K562 (cell line): ENCODE measurements at regions not wholly inside any gene's neighbourhood (a gene's known extent, or its start where the extent isn't known, plus 50 kb on each side); places are given as distances from the start of the nearest gene placed in this dataset.

Source experiments
- ATAC-seq: fragments of 200-7000 bp; cut with Tn5 transposase; 3 replicates; pipeline ENCODE4 v1.9.1; 2020; ENCODE audit warnings: moderate library complexity
- BruUV-seq: library from RNA; stranded (reverse); fragments of 400-500 nt; replicated peaks from 2 replicates; lab custom pipeline; 2021; lab: Mats Ljungman, UMichigan
- CTCF ChIA-PET: fragments of 300-600 bp; formaldehyde crosslinking; extraction: SDS; loops from one replicate; lab custom pipeline; 2021; ENCODE audit warnings: low intra/inter-chr PET ratio; lab: Yijun Ruan, JAX
- POLR2A ChIA-PET: fragments of 300-600, 350-650 bp; sonication (Branson Sonifier 250); formaldehyde crosslinking; extraction: SDS; loops from one replicate; lab custom pipeline; 2021; ENCODE audit warnings: antibody characterized with exemption, inconsistent platforms; lab: Yijun Ruan, JAX
- DNase-seq, 4 experiments: peaks; one replicate each; pipeline versions ENCODE4 v3.0.0 to v3.0.0-alpha.2; 2011 to 2018; ENCODE audit warnings: low spot score in 3 of 4, mixed read lengths in 3 of 4; ENCODE audit errors: extremely low read depth in 1 of 4
- FAIRE-seq: peaks from 2 replicates; lab custom pipeline; 2011; peaks lifted over from hg19 to GRCh38; lab: Jason Lieb, UNC
- H2AFZ ChIP-seq: 2 replicates; pipeline ENCODE4 v1.6.0; 2011; ENCODE audit warnings: low read depth, low read length, control low read depth, inconsistent platforms
- H3K27ac ChIP-seq: fragments of 200-600 bp; 3 replicates; pipeline ENCODE4 v1.8.0; 2011; ENCODE audit warnings: low read depth, mild to moderate bottlenecking, control low read depth, inconsistent platforms, low read length, moderate library complexity, mixed read lengths; ENCODE audit errors: extremely low read depth
- H3K27me3 ChIP-seq, 2 experiments: fragments of 300-600 bp in 1 of 2; 2 replicates in 1 of 2; 3 replicates in 1 of 2; pipeline versions ENCODE4 v1.6.0 to v1.8.0; 2011; ENCODE audit warnings: inconsistent platforms in 2 of 2, low read length in 2 of 2, mild to moderate bottlenecking in 1 of 2, mixed read lengths in 1 of 2, moderate library complexity in 1 of 2; ENCODE audit not compliant: control insufficient read depth in 2 of 2, insufficient read depth in 2 of 2
- H3K36me3 ChIP-seq: fragments of 300-600 bp; 3 replicates; pipeline ENCODE4 v1.8.0; 2011; ENCODE audit warnings: mild to moderate bottlenecking, low read length, inconsistent platforms; ENCODE audit not compliant: control insufficient read depth, insufficient read depth
- H3K4me1 ChIP-seq, 2 experiments: fragments of 200-600 bp in 1 of 2; replicated peaks in 1 of 2; 2 replicates in 1 of 2; 3 replicates in 1 of 2; pipeline versions ENCODE4 v1.5.1 to v1.8.0; 2011; ENCODE audit warnings: inconsistent platforms in 2 of 2, low read length in 2 of 2, mild to moderate bottlenecking in 1 of 2, mixed read lengths in 1 of 2, moderate library complexity in 1 of 2; ENCODE audit not compliant: control insufficient read depth in 2 of 2, insufficient read depth in 2 of 2
- H3K4me2 ChIP-seq: 2 replicates; pipeline ENCODE4 v1.6.1; 2011; ENCODE audit warnings: low read length, control low read depth, inconsistent platforms, mixed read lengths; ENCODE audit not compliant: insufficient read depth
- H3K4me3 ChIP-seq: fragments of 200-600 bp; sonication (generic), shearing (Covaris generic); 2 replicates; pipeline ENCODE4 v1.5.1; 2016; ENCODE audit warnings: control low read depth, inconsistent platforms
- H3K79me2 ChIP-seq: fragments of 200-600 bp; 3 replicates; pipeline ENCODE4 v1.8.0; 2011; ENCODE audit warnings: low read length, inconsistent platforms; ENCODE audit not compliant: control insufficient read depth, insufficient read depth
- H3K9ac ChIP-seq, 2 experiments: 2 replicates each; pipeline versions ENCODE4 v1.6.0 to v1.6.1; 2011; ENCODE audit warnings: low read depth in 2 of 2, low read length in 2 of 2, control low read depth in 1 of 2, inconsistent platforms in 1 of 2, mild to moderate bottlenecking in 1 of 2, mixed read lengths in 1 of 2; ENCODE audit not compliant: insufficient read depth in 1 of 2
- H3K9me1 ChIP-seq: one replicate; pipeline ENCODE4 v1.6.0; 2011; ENCODE audit warnings: inconsistent platforms, mild to moderate bottlenecking, low read length, moderate library complexity; ENCODE audit not compliant: control insufficient read depth, insufficient read depth
- H3K9me3 ChIP-seq: replicated peaks from 2 replicates; pipeline ENCODE4 v1.5.1; 2011; ENCODE audit warnings: low read depth, low read length, inconsistent platforms; ENCODE audit not compliant: control insufficient read depth, insufficient read depth
- H4K20me1 ChIP-seq: replicated peaks from 2 replicates; pipeline ENCODE4 v1.6.1; 2011; ENCODE audit warnings: low read length, inconsistent platforms, mixed read lengths; ENCODE audit not compliant: control insufficient read depth, insufficient read depth
- ARID2 ChIP-seq: fragments of 450-650 bp; IDR thresholded peaks from 2 replicates; pipeline ENCODE4 v1.6.1; 2017; ENCODE audit warnings: antibody characterized with exemption, mild to moderate bottlenecking
- BRCA1 ChIP-seq, 2 experiments: fragments of 450-650 bp in 1 of 2; sonication (generic) in 1 of 2; formaldehyde crosslinking in 1 of 2; IDR thresholded peaks; 2 replicates each; pipeline versions ENCODE4 v1.5.0 to v1.6.1; 2017 to 2020; ENCODE audit warnings: mild to moderate bottlenecking in 1 of 2, missing genetic modification reagents in 1 of 2
- FOSL1 ChIP-seq: fragments of 200-800 bp; sonication (Bioruptor generic); conservative IDR thresholded peaks from 2 replicates; pipeline ENCODE4 v1.6.1; 2016; ENCODE audit warnings: missing genetic modification characterization, missing compliant biosample characterization
- FOXK1 ChIP-seq: sonication (generic); formaldehyde crosslinking; IDR thresholded peaks from 2 replicates; pipeline ENCODE4 v1.8.0; 2022; ENCODE audit warnings: missing genetic modification reagents, mild to moderate bottlenecking, borderline replicate concordance
- HMG20B ChIP-seq: fragments of 250-450 bp; sonication (Bioruptor Pico); IDR thresholded peaks from 2 replicates; pipeline ENCODE4 v1.5.0; 2021; ENCODE audit warnings: mild to moderate bottlenecking
- KDM1A ChIP-seq, 2 experiments: fragments of 450-650 bp; IDR thresholded peaks; 2 replicates each; pipeline ENCODE4 v1.6.1; 2016; ENCODE audit warnings: mild to moderate bottlenecking in 2 of 2
- MEF2A ChIP-seq: IDR thresholded peaks from 2 replicates; pipeline ENCODE4 v1.6.1; 2011; ENCODE audit warnings: low read depth, mild to moderate bottlenecking, low read length, moderate library complexity; ENCODE audit not compliant: control insufficient read depth
- PYGO2 ChIP-seq: fragments of 450-650 bp; IDR thresholded peaks from 2 replicates; pipeline ENCODE4 v1.6.1; 2016; ENCODE audit warnings: mild to moderate bottlenecking, missing genetic modification characterization, moderate library complexity, missing compliant biosample characterization
- RBM25 ChIP-seq: fragments of 200-400 bp; formaldehyde crosslinking; IDR thresholded peaks from 2 replicates; pipeline ENCODE4 v1.6.1; 2018; ENCODE audit warnings: low read length, low read depth, moderate library complexity; ENCODE audit not compliant: severe bottlenecking
- ZC3H11A ChIP-seq: IDR thresholded peaks from 2 replicates; pipeline ENCODE4 v1.6.1; 2012; ENCODE audit warnings: low read depth, low read length, improper control_type of control experiment
- ZNF175 ChIP-seq: fragments of 200-800 bp; sonication (Bioruptor generic); IDR thresholded peaks from 2 replicates; pipeline ENCODE4 v1.6.1; 2016; ENCODE audit warnings: low read depth, mild to moderate bottlenecking, missing genetic modification characterization, missing compliant biosample characterization
- WGBS: fragments of 100-300 bp; shearing (Covaris generic); methylation state at CpG from one replicate; pipeline ENCODE4 v1.1.6; 2016; ENCODE audit warnings: low coverage, mixed read lengths; ENCODE audit not compliant: insufficient coverage; ENCODE audit errors: missing lambda C conversion rate; 5-methylcytosine and 5-hydroxymethylcytosine counted together
- in situ Hi-C: fragments of 300-500 bp; cut with MboI; formaldehyde crosslinking; loops from 4 replicates; pipeline ENCODE4 v1.15.0; 2018; ENCODE audit warnings: inconsistent platforms, mixed read lengths
- intact Hi-C: fragments of 100-400 bp; cut with micrococcal nuclease; formaldehyde crosslinking; loops from 2 replicates; pipeline ENCODE4 v1.14.2; 2022
- TF ChIP-seq, protein P1 (sequence below): sonication (generic); formaldehyde crosslinking; IDR thresholded peaks from 2 replicates; pipeline ENCODE4 v1.8.1; 2023; ENCODE audit warnings: mild to moderate bottlenecking, missing genetic modification reagents

DNA sequence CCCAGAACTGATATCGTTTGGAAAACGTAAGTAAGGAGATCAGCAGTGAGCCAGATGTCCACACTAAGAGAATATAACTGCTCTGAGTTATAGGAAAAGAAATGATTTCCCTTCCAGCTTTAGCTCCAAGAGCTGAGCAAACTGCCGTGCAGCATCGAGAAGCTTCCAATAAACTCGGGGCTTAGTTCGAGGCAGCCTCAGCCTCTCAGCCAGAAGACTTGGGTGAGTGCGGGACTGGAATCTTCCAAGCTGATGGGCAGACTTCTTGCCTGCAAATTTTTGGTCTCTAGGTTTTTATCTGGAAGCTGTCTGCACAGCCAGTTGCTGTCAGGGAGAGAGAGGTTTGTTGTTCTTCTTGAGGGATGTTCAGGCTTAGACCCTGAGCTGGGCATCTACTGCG lies 196.1 kb downstream of the PHETA1 start (continued):
- no peak for TF ChIP-seq MEF2A
- no peak for TF ChIP-seq BRCA1 (IDR thresholded peaks at IDR 0.05)
- TF ChIP-seq BRCA1 (CRISPR knock-in tag; IDR thresholded peaks at IDR 0.05): no peak
- TF ChIP-seq ZNF175 (CRISPR knock-in tag): no peak
- no peak for TF ChIP-seq FOXK1
- TF ChIP-seq FOSL1 (tag): no peak
- TF ChIP-seq, protein P1, sequence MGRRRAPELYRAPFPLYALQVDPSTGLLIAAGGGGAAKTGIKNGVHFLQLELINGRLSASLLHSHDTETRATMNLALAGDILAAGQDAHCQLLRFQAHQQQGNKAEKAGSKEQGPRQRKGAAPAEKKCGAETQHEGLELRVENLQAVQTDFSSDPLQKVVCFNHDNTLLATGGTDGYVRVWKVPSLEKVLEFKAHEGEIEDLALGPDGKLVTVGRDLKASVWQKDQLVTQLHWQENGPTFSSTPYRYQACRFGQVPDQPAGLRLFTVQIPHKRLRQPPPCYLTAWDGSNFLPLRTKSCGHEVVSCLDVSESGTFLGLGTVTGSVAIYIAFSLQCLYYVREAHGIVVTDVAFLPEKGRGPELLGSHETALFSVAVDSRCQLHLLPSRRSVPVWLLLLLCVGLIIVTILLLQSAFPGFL (CRISPR knock-in tag): no peak
- no peak for TF ChIP-seq PYGO2 (tag)
- TF ChIP-seq ZC3H11A: no peak
- TF ChIP-seq RBM25: no peak
- TF ChIP-seq, all 486 proteins: peak for 0

- ATAC-seq: no peak
- in situ Hi-C loops (no loop called here), intact Hi-C loops (no loop called here)
- Histone ChIP-seq H2AFZ (no peak overlapping the region), H3K27ac (no peak overlapping the region), H3K9me3 (no peaks in the 10 kb centered on the region), H3K9me1 (peaks cover 3% of the 10 kb centered on the region), H3K4me3 (no peak overlapping the region), H4K20me1 (peaks cover 11% of the 10 kb centered on the region; the same call in 1 of the 2 replicates), H3K36me3 (no peaks in the 10 kb centered on the region), H3K79me2 (no peaks in the 10 kb centered on the region), H3K4me2 (no peak overlapping the region), H3K27me3 (peaks cover 21 to 68% of the 10 kb centered on the region in 2 experiments; a peak in 4 of 5 replicates), H3K4me1 (no peaks in the 10 kb centered on the region), H3K9ac (no peak overlapping the region)
- no TSS peak for BruUV-seq
- ChIA-PET POLR2A (no interaction called here), CTCF (no interaction called here)
- WGBS: 0% methylated on average over 9 of the region's 9 CpGs
- peak in 1 of 2 experiments; percentile 95; a peak in 2 of 4 replicates for TF ChIP-seq KDM1A (IDR thresholded peaks at IDR 0.05)
- TF ChIP-seq HMG20B (CRISPR knock-in tag): no peak
- TF ChIP-seq ARID2: peak; percentile 68; the same call in 1 of the 2 replicates
- FAIRE-seq: no peak
- DNase-seq: no peak
Measured at GRCh38 chr12:111171832-111172231, 197.1 kb downstream of the PHETA1 start.
